Activated CD4-positive, alpha-beta T cell treated with anti-CD3 and anti-CD28 coated beads, Interleukin-2, amount 50 U/mL, for 16 hours (primary cell): ENCODE measurements at regions not wholly inside any gene's neighbourhood (a gene's known extent, or its start where the extent isn't known, plus 50 kb on each side); places are given as distances from the start of the nearest gene placed in this dataset.

Experiments used
- DNase-seq: peaks from one replicate; pipeline ENCODE4 v3.0.0-alpha.2; 2020

DNA sequence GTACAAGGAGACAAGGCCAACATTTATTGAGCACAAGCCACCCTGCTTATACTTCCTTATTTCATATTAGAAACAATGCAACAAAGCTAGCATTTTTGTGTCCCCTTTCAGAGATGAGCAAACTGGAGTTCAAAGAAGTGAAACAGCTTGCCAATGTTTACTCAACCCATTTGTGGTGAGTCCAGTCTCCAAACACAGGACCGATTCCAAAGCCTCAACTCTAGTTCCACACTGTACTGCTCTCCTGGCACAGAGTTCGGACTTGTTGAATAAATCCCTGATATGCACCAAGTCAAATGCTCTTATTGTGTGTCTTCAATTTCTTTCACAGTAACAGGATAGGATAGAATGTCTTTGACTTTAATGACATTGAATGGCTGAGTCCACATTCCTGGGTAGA lies 604.8 kb upstream of the BRINP1 start:
- no peak for DNase-seq

DNA sequence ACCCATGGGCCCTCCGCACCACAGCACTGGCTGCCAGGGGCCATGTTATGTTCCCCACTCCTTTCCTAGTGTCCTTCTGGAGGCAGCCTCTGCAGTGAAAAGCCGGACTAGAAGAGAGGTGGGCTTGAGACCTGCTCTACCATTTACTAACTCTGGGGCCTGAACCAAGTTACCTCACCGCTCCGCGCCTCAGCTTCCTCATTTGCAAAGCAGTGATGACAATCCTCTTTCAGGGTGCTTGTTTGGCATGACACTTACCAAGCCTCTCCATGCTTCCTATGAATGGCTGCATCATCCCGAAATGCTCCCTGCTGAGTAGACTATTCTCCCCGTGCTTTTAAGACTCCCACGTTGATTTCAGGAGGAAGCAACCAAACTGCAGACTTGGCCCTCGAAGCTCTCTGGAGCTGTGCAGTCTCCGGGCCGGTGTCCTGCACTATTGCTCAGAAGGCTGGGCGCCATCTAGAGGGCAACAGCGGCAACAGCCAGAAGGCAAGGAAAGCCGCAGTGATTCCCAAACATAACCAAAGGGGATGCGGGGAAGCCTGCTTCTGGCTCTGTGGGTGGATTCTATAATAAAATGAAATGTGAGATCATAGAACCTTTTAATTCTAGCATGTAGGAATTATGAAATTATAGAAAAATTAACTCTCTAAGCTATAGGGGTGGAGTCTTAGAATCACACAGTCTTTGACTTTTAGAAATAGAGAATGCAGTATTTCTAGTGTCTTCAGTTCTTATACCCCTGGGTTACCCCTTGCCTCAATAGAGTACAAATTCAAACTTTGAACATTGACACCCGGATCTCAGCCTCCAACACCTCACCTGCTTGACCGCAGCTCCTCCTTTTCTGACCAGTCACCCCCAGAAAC lies 599.8 kb upstream of the BRINP1 start:
- peak; percentile 45 for DNase-seq

- no peak for DNase-seq
Measured at GRCh38 chr9:119967867-119968535, 598.8 kb upstream of the BRINP1 start.

DNA sequence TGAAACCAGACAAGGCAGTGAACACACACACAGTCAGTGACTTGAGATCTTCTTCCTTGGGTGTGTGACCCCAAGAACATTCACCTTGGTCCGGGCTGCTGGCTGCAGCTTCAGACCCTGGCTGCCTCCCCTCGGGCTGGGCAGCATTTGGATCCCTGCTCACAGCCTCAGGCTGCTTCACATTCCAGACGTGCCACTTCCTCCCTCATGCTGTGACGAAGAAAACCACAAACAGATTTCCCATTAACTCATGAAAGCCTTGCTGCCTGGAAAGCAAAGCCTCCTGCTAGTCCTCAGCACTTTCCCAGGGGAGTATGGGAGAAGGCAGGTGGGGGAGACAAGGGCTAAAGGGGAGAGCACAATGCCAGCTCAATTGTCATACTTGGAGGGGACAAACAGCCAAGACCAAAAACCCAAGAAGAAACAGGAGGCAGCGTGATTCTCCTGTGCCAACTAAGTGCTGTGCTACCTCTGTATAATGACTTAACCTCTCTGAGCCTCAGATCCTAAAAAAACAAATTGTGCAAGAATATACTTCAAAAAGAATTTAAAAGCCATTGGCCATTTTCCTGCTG lies 594.6 kb upstream of the BRINP1 start:
- no peak for DNase-seq

GRCh38 chr9:119963258-119963797 lies 594.1 kb upstream of the BRINP1 start:
- no peak for DNase-seq

DNA sequence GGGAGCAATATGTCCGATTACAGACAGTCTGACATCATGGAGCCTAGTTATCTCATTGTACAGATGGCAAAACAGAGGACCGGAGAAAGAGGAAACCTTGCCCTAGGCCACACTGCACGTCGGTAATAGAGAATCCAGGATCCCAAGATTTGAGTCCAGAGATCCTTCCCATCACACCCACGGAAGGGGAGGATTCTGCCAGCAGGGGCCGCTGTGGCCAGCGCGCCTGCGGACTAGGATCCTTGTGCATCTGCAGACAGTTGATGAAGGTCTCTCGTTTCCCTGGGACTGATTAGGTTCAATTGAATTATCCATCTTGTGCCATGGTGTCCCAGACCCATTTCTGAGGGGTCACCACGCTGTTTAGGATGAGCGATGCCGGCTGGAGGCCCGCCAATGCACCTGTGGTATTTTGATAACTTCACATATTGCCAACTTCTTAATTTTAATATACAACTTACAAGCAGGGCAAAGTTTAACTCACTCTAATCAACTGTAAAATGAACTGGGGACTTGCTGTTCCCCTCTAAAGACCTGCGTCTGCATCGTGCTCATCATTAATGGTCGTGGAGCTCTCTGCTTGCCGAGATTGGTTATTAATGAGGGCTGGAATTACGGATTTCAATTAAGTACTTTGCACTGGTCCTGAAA lies 592.7 kb upstream of the BRINP1 start:
- DNase-seq = peak; percentile 17

DNA sequence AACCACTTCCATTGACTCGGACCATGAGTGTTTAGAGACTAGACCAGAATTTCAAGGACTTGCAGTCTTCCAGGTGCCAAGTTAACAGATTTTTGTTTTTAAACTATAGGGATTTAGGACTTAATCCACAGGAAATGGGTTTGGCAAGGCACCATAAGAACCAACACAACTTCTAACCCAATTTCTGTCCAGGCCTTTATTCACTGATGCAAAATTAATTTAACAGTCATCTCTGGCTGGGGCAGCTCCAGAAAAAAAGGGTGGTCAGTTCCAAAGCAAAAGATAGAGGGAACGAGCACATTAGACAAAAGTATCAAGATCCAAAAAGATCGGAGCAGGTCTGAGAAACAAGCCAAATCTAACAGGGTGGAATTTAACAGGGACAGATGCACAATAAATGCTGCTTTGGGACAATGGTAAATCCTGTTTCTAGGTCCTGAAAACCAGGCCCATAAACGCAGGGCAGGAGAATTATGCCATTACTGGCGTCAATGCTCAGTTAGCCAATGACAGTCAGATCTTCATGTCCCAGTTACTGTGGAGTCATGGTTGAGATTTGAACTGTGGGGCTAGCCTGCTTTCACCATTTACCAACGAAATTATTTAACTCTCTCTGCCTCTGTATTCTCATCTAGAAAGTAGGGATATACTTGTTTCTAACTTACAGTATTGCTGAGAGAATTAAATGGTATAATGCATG lies 590.8 kb upstream of the BRINP1 start:
- DNase-seq = no peak

DNA sequence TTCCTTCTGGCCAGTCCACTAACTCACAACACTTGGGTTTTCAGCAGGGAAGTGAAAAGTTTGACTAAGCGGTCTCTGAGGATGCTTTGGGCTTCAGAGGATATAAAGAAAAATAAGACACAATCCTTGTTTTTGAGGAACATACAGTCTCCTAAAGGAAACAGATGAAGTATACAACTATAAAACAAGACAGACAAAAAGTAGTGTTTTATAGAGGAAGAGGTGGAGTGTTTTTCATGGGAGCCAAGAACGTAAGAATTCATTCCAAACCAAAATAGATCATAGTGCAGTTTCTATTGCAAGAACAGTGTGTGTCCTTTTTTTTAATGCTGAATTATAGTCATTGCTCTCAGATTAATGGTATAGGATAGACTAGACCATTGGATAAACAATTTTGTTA lies 586.9 kb upstream of the BRINP1 start:
- no peak for DNase-seq

- DNase-seq = no peak
Measured at GRCh38 chr9:119955276-119955675, 586.0 kb upstream of the BRINP1 start.

- no peak for DNase-seq
Measured at GRCh38 chr9:119951591-119951990, 582.4 kb upstream of the BRINP1 start.

DNA sequence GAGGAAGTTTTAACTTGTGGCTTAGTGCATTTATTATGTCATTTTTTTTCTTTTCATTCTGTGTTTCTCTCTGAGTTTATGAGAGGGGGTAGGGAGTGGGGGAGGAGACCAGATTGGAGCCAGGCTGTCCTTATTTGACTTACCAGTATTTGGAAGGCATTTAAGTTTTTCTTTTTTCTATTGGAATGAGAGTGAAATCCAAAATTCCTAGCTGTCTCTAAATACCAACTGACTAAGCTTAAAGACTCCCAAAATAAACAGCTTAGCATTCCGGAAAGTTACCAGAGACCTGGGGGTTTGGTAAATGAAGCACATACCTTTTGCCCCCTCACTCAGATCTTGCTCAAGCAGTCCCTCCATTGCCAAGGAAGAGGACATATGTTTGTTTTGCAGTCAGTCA lies 581.9 kb upstream of the BRINP1 start:
- DNase-seq = no peak

GRCh38 chr9:119945686-119946085 lies 576.5 kb upstream of the BRINP1 start:
- DNase-seq = no peak

- DNase-seq = no peak
Measured at GRCh38 chr9:119941091-119941490, 571.9 kb upstream of the BRINP1 start.

DNA sequence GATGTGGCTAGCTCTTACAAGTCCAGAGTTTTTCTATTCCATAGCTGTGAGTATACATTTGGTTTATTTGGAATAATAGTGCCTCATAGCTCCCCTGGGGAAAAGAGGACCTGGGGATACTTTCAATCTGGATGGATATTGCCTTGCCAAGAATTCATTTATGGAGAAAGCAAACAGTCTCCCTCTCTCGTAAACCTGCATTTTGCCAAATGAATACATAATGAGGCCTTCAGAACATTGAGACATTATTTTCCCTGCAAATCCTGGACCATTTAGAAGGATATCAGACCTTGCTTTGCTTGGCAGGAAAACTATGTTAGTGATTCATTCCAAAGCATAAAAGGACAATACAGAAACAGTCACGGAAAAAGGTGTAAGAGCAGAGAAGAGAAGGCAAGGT lies 569.6 kb upstream of the BRINP1 start:
- no peak for DNase-seq

- DNase-seq = no peak
Measured at GRCh38 chr9:119934497-119934896, 565.3 kb upstream of the BRINP1 start.

DNA sequence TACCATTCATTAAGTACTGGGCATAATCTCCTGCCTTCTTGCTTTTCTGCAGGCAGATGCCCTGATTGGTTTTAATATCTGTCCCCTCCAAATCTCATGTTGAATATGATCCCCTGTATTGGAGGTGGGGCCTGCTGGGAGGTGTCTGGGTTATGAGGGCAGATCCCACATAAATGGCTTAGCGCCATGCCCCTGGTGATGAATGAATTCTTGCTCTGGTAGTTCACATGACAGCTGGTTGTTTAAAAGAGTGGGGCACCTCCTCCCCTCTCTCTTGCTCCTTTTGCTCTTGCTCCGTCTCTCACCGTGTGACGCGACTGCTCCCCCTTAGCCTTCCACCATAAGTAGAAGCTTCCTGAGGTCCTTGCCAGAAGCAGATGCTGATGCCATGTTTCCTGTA lies 564.0 kb upstream of the BRINP1 start:
- no peak for DNase-seq

GRCh38 chr9:119924736-119925135 lies 555.5 kb upstream of the BRINP1 start:
- DNase-seq = no peak

DNA sequence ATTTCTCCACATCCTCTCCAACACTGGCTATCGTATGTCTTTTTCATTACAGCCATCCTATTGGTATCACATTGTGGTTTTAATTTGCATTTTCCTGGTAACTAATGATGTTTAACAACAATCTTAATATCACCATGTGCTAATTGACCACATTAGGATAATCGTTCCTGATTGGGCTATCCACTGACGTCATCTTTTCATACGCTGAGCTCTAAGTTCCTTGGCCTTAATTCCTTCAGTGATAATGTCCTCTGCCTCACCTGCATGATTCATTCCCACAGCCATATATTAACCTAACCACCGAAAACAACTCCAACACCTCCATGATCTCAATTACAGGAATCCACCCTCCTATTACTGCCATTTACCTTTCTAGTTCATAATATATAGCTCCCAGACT lies 547.9 kb upstream of the BRINP1 start:
- no peak for DNase-seq

GRCh38 chr9:119907056-119907455 lies 537.8 kb upstream of the BRINP1 start:
- DNase-seq = no peak

GRCh38 chr9:119905724-119906123 lies 536.5 kb upstream of the BRINP1 start:
- DNase-seq = no peak

GRCh38 chr9:119903851-119904250 lies 534.6 kb upstream of the BRINP1 start:
- no peak for DNase-seq

DNA sequence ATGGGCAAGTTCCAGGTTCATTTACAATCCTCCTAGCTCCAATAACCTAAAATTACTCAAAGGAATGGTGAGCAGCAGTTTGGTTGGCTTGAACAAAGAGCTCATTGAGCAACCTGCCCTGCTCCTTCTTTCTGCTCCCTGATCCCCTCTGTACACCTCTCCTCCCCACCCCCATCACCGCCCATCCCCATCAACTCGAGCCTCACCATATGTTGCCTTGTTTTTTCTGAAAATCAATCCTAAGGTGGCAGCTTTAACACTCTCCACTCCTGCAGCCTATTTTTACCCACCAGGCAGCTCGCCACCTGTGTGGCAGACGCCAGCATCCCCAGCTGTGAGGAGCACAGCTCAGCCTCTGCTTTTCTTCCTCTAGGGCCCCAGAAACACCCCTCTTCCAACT lies 533.4 kb upstream of the BRINP1 start:
- DNase-seq = no peak

DNA sequence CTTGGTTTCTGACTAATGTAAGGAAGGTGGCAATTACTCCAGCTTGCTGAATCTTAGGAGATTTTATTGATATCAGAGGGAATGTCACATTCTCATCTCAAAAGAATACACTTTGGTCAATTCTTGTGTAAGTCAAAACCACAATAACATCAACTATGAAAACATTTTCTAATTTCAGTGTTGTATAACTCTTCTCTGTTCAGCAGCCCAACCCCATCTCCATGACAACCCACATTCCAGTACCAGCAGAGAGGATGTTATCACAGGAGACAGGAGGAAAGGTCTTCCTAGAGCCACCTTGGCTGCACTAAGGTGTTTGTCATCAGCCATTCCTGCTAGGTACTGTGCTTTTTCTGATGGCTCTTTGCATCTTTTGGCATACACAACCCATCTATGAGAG lies 529.1 kb upstream of the BRINP1 start:
- no peak for DNase-seq
